IMR-90 (cell line): ENCODE measurements at regions not wholly inside any gene's neighbourhood (a gene's known extent, or its start where the extent isn't known, plus 50 kb on each side); places are given as distances from the start of the nearest gene placed in this dataset.

Experiments used
- ATAC-seq: fragments of 200-7000 bp; cut with Tn5 transposase; 2 replicates; pipeline ENCODE4 v1.9.1; 2020; ENCODE audit warnings: low read depth, mild to moderate bottlenecking, moderate library complexity
- BruUV-seq: library from RNA; stranded (reverse); fragments of 400-500 nt; replicated peaks from 2 replicates; lab custom pipeline; 2021; lab: Mats Ljungman, UMichigan
- CTCF ChIA-PET: fragments of 300-600 bp; formaldehyde crosslinking; extraction: SDS; loops from one replicate; lab custom pipeline; 2021; ENCODE audit warnings: antibody characterized with exemption; lab: Yijun Ruan, JAX
- POLR2A ChIA-PET: fragments of 300-600 bp; sonication (Branson Sonifier 250); formaldehyde crosslinking; loops from one replicate; lab custom pipeline; 2022; ENCODE audit warnings: antibody characterized with exemption; ENCODE audit not compliant: unreplicated experiment; lab: Charles Lee
- DNase-seq: peaks from one replicate; pipeline ENCODE4 v3.0.0; 2013
- H2AFZ ChIP-seq: replicated peaks from 2 replicates; pipeline ENCODE3; 2013; ENCODE audit warnings: low read length, mild to moderate bottlenecking; ENCODE audit not compliant: poor library complexity
- H2AK5ac ChIP-seq: 2 replicates; pipeline ENCODE4 v1.6.1; 2013; ENCODE audit warnings: low read depth, low read length, inconsistent platforms
- H2AK9ac ChIP-seq: replicated peaks from 2 replicates; pipeline ENCODE3; 2013; ENCODE audit warnings: mild to moderate bottlenecking, low read depth, low read length, moderate library complexity; ENCODE audit not compliant: poor library complexity
- H2BK120ac ChIP-seq: 2 replicates; pipeline ENCODE4 v1.6.1; 2013; ENCODE audit warnings: low read depth, low read length, inconsistent platforms
- H2BK15ac ChIP-seq: 3 replicates; pipeline ENCODE4 v1.6.1; 2013; ENCODE audit warnings: low read depth, low read length, inconsistent platforms
- H2BK20ac ChIP-seq: 2 replicates; pipeline ENCODE4 v1.6.1; 2013; ENCODE audit warnings: low read depth, mild to moderate bottlenecking, inconsistent platforms, low read length, moderate library complexity
- H2BK5ac ChIP-seq: 2 replicates; pipeline ENCODE4 v1.6.1; 2013; ENCODE audit warnings: mild to moderate bottlenecking, low read depth, low read length, inconsistent platforms; ENCODE audit not compliant: poor library complexity, severe bottlenecking
- H3K14ac ChIP-seq: replicated peaks from 2 replicates; pipeline ENCODE4 v1.6.1; 2013; ENCODE audit warnings: low read depth, low read length, inconsistent platforms
- H3K18ac ChIP-seq: 2 replicates; pipeline ENCODE4 v1.6.1; 2013; ENCODE audit warnings: low read depth, low read length, control low read depth
- H3K23ac ChIP-seq: 2 replicates; pipeline ENCODE4 v1.6.1; 2013; ENCODE audit warnings: low read depth, low read length, inconsistent platforms
- H3K27ac ChIP-seq: 2 replicates; pipeline ENCODE4 v1.5.1; 2013; ENCODE audit warnings: mild to moderate bottlenecking, control low read depth, low read length; ENCODE audit not compliant: insufficient read depth
- H3K27me3 ChIP-seq: 2 replicates; pipeline ENCODE4 v1.6.1; 2013; ENCODE audit warnings: low read length; ENCODE audit not compliant: control insufficient read depth, insufficient read depth
- H3K36me3 ChIP-seq: 2 replicates; pipeline ENCODE4 v1.6.1; 2013; ENCODE audit warnings: low read length, mixed read lengths; ENCODE audit not compliant: control insufficient read depth, insufficient read depth
- H3K4ac ChIP-seq: 2 replicates; pipeline ENCODE4 v1.6.1; 2013; ENCODE audit warnings: low read depth, low read length, inconsistent platforms
- H3K4me1 ChIP-seq: 2 replicates; pipeline ENCODE4 v1.6.1; 2013; ENCODE audit warnings: low read length, mixed read lengths; ENCODE audit not compliant: control insufficient read depth, insufficient read depth
- H3K4me2 ChIP-seq: 2 replicates; pipeline ENCODE4 v1.6.1; 2013; ENCODE audit warnings: low read depth, mild to moderate bottlenecking, control low read depth, low read length, moderate library complexity
- H3K4me3 ChIP-seq: 2 replicates; pipeline ENCODE4 v1.5.1; 2013; ENCODE audit warnings: low read depth, mild to moderate bottlenecking, control low read depth, low read length, moderate library complexity; ENCODE audit not compliant: insufficient read depth
- H3K56ac ChIP-seq: 2 replicates; pipeline ENCODE4 v1.6.1; 2013; ENCODE audit warnings: low read length, inconsistent platforms; ENCODE audit not compliant: insufficient read depth; ENCODE audit errors: extremely low read depth
- H3K79me1 ChIP-seq, 2 experiments: 2 replicates each; pipeline ENCODE4 v1.6.1; 2013; ENCODE audit warnings: low read length in 2 of 2, inconsistent platforms in 1 of 2, low read depth in 1 of 2
- H3K9ac ChIP-seq: 2 replicates; pipeline ENCODE4 v1.6.1; 2013; ENCODE audit warnings: low read depth, low read length, control low read depth
- H3K9me1 ChIP-seq: 2 replicates; pipeline ENCODE4 v1.6.1; 2013; ENCODE audit warnings: low read length, inconsistent platforms; ENCODE audit not compliant: insufficient read depth
- H3K9me3 ChIP-seq: 2 replicates; pipeline ENCODE4 v1.6.1; 2013; ENCODE audit warnings: low read length; ENCODE audit not compliant: control insufficient read depth, insufficient read depth
- H4K20me1 ChIP-seq: 2 replicates; pipeline ENCODE4 v1.6.1; 2013; ENCODE audit warnings: low read length, inconsistent platforms; ENCODE audit not compliant: insufficient read depth
- H4K5ac ChIP-seq: 2 replicates; pipeline ENCODE4 v1.6.1; 2013; ENCODE audit warnings: mild to moderate bottlenecking, low read depth, low read length, control low read depth
- H4K8ac ChIP-seq, 2 experiments: 2 replicates each; pipeline ENCODE4 v1.6.1; 2013; ENCODE audit warnings: low read depth in 2 of 2, low read length in 2 of 2, control low read depth in 1 of 2, inconsistent platforms in 1 of 2
- H4K91ac ChIP-seq: 2 replicates; pipeline ENCODE4 v1.6.1; 2013; ENCODE audit warnings: low read depth, low read length, inconsistent platforms; ENCODE audit not compliant: insufficient read depth
- BHLHE40 ChIP-seq: fragments of 150-350 bp; IDR thresholded peaks from 2 replicates; pipeline ENCODE4 v1.6.1; 2016; ENCODE audit warnings: mild to moderate bottlenecking, low read depth, low read length
- CEBPB ChIP-seq: IDR thresholded peaks from 2 replicates; pipeline ENCODE4 v1.6.1; 2012; ENCODE audit warnings: low read depth, low read length, improper control_type of control experiment
- CHD1 ChIP-seq: IDR thresholded peaks from 2 replicates; pipeline ENCODE4 v1.6.1; 2012; ENCODE audit warnings: low read depth, low read length, improper control_type of control experiment
- CTCF ChIP-seq: conservative IDR thresholded peaks from 2 replicates; pipeline ENCODE4 v1.5.1; 2012; ENCODE audit warnings: mild to moderate bottlenecking, low read depth, low read length, improper control_type of control experiment
- ELK1 ChIP-seq: fragments of 150-350 bp; IDR thresholded peaks from 2 replicates; pipeline ENCODE4 v1.6.1; 2016; ENCODE audit warnings: low read depth, mild to moderate bottlenecking, low read length, moderate library complexity, borderline replicate concordance
- FOS ChIP-seq: fragments of 150-350 bp; IDR thresholded peaks from 2 replicates; pipeline ENCODE4 v1.6.1; 2016; ENCODE audit warnings: low read depth, low read length
- MAFK ChIP-seq: IDR thresholded peaks from 2 replicates; pipeline ENCODE4 v1.6.1; 2012; ENCODE audit warnings: low read depth, low read length, improper control_type of control experiment
- MAZ ChIP-seq: IDR thresholded peaks from 2 replicates; pipeline ENCODE4 v1.6.1; 2012; ENCODE audit warnings: low read depth, mild to moderate bottlenecking, low read length, improper control_type of control experiment, moderate library complexity, borderline replicate concordance
- MXI1 ChIP-seq: IDR thresholded peaks from 2 replicates; pipeline ENCODE4 v1.6.1; 2012; ENCODE audit warnings: low read depth, mild to moderate bottlenecking, low read length, moderate library complexity, borderline replicate concordance
- NFE2L2 ChIP-seq: fragments of 150-350 bp; IDR thresholded peaks from 2 replicates; pipeline ENCODE4 v1.6.1; 2016; ENCODE audit warnings: low read depth, mild to moderate bottlenecking, low read length
- POLR2A ChIP-seq: IDR thresholded peaks from 2 replicates; pipeline ENCODE4 v1.6.1; 2012; ENCODE audit warnings: mild to moderate bottlenecking, low read depth, low read length
- RAD21 ChIP-seq: IDR thresholded peaks from 2 replicates; pipeline ENCODE4 v1.6.1; 2012; ENCODE audit warnings: low read length, improper control_type of control experiment
- RCOR1 ChIP-seq: IDR thresholded peaks from 2 replicates; pipeline ENCODE4 v1.6.1; 2012; ENCODE audit warnings: mild to moderate bottlenecking, low read length, improper control_type of control experiment; ENCODE audit not compliant: insufficient replicate concordance
- RFX5 ChIP-seq: IDR thresholded peaks from 2 replicates; pipeline ENCODE4 v1.8.0; 2012; ENCODE audit warnings: low read depth, mild to moderate bottlenecking, low read length, moderate library complexity
- SMC3 ChIP-seq: fragments of 150-350 bp; IDR thresholded peaks from 2 replicates; pipeline ENCODE4 v1.6.1; 2016; ENCODE audit warnings: low read depth, mild to moderate bottlenecking, antibody characterized with exemption, low read length, moderate library complexity
- WGBS, 2 experiments: methylation state at CpG; one replicate each; pipeline versions ENCODE4 v1.1.5 to v1.1.7; 2013; ENCODE audit warnings: missing lambda C conversion rate in 2 of 2; ENCODE audit not compliant: insufficient read length in 1 of 2; ENCODE audit errors: extremely low coverage in 2 of 2; 5-methylcytosine and 5-hydroxymethylcytosine counted together
- dilution Hi-C: fragments of 300-500 bp; cut with HindIII; formaldehyde crosslinking; loops from one replicate; pipeline ENCODE4 v1.14.3; 2018; ENCODE audit warnings: low sequenced_read_pairs; ENCODE audit not compliant: unreplicated experiment
- in situ Hi-C: fragments of 300-500 bp; cut with MboI; formaldehyde crosslinking; loops from 3 replicates; pipeline ENCODE4 v1.14.3; 2019; ENCODE audit warnings: low sequenced_read_pairs, inconsistent platforms, mixed read lengths
- intact Hi-C: fragments of 100-400 bp; cut with micrococcal nuclease; formaldehyde crosslinking; loops from 2 replicates; pipeline ENCODE4 v1.10.0; 2022
- TF ChIP-seq, protein P1 (sequence below): fragments of 150-350 bp; IDR thresholded peaks from 2 replicates; pipeline ENCODE4 v1.6.1; 2017; ENCODE audit warnings: mild to moderate bottlenecking, antibody characterized with exemption, low read length, low read depth

DNA sequence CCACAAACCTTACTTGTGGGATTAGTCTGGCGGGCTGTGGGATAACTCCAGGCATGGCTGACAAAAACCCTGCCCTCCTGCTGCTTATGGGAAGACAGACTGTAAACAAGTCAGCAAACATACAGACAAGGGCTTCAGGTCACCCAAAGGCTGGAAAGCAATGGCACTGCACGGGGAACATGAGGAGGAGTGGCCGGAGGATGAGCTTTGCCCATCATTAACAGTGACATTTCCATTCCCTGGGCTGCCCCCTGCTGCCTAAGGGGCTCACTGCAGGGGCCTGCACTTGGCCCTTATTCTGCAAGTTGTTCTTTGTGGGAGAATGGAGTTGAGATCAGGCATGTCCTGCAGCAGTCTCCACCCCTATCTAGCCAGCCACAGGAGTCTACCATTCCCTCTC is 91.3 kb downstream of the UQCRFS1 start:
- no peak for DNase-seq
- Histone ChIP-seq H4K20me1 (no peaks in the 10 kb centered on the region), H3K23ac (no peak overlapping the region), H3K79me1 (no peaks in the 10 kb centered on the region), H3K9ac (no peak overlapping the region), H3K4me3 (no peak overlapping the region), H3K9me3 (peaks cover 3% of the 10 kb centered on the region; the same call in 1 of the 2 replicates), H2BK120ac (no peak overlapping the region), H4K8ac (no peak overlapping the region), H3K4me2 (no peak overlapping the region), H3K14ac (no peak overlapping the region), H3K4me1 (no peaks in the 10 kb centered on the region), H3K36me3 (no peaks in the 10 kb centered on the region), H2BK20ac (no peak overlapping the region), H3K4ac (no peak overlapping the region), H2AFZ (peak overlapping the region; percentile 41), H4K5ac (no peak overlapping the region), H3K9me1 (no peaks in the 10 kb centered on the region), H3K27me3 (no peaks in the 10 kb centered on the region), H3K18ac (no peak overlapping the region), H2AK9ac (no peak overlapping the region), H2BK15ac (no peak overlapping the region), H4K91ac (no peak overlapping the region), H3K56ac (no peak overlapping the region), H2BK5ac (no peak overlapping the region), H3K27ac (no peak overlapping the region), H2AK5ac (no peak overlapping the region)
- POLR2A ChIA-PET: no interaction called here
- dilution Hi-C loops: no loop called here
- in situ Hi-C loops: no loop called here
- intact Hi-C loops: loop anchor here (2.0 kb wide), 1 partner anchor 385 kb away; no protein-coding TSS in a partner anchor
- CTCF ChIA-PET: no interaction called here
- ATAC-seq: peak; percentile 24; the same call in 1 of the 2 replicates
- WGBS, 2 experiments: no CpG with 5 or more reads among the region's 3 CpGs
- no TSS peak for BruUV-seq
- TF ChIP-seq CEBPB: no peak
- peak; percentile 49 for TF ChIP-seq RAD21
- peak; percentile 44 for TF ChIP-seq CTCF
- TF ChIP-seq MXI1: no peak
- TF ChIP-seq SMC3: peak; percentile 33; the same call in 1 of the 2 replicates
- TF ChIP-seq, protein P1, sequence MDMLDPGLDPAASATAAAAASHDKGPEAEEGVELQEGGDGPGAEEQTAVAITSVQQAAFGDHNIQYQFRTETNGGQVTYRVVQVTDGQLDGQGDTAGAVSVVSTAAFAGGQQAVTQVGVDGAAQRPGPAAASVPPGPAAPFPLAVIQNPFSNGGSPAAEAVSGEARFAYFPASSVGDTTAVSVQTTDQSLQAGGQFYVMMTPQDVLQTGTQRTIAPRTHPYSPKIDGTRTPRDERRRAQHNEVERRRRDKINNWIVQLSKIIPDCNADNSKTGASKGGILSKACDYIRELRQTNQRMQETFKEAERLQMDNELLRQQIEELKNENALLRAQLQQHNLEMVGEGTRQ: no peak
- no peak for TF ChIP-seq FOS
- TF ChIP-seq POLR2A: no peak
- TF ChIP-seq MAFK: no peak
- TF ChIP-seq ELK1: no peak
- TF ChIP-seq RCOR1: no peak
- no peak for TF ChIP-seq BHLHE40
- no peak for TF ChIP-seq RFX5
- no peak for TF ChIP-seq CHD1
- no peak for TF ChIP-seq NFE2L2
- TF ChIP-seq MAZ: no peak
